DND-41 (cell line): ENCODE measurements at regions not wholly inside any gene's neighbourhood (a gene's known extent, or its start where the extent isn't known, plus 50 kb on each side); places are given as distances from the start of the nearest gene placed in this dataset.

ENCODE experiments used
- ATAC-seq: fragments of 200-7000 bp; cut with Tn5 transposase; 3 replicates; pipeline ENCODE4 v1.9.1; 2021; ENCODE audit warnings: low read depth; ENCODE audit not compliant: insufficient read depth
- DNase-seq: peaks from one replicate; pipeline ENCODE4 v3.0.0-alpha.2; 2020
- H2AFZ ChIP-seq: 2 replicates; pipeline ENCODE4 v1.6.0; 2012; ENCODE audit warnings: low read depth, low read length
- H3K27ac ChIP-seq: 2 replicates; pipeline ENCODE4 v1.5.1; 2012; ENCODE audit warnings: low read length, inconsistent platforms
- H3K27me3 ChIP-seq: fragments of 200-600 bp; sonication (generic); 2 replicates; pipeline ENCODE4 v1.6.0; 2012; ENCODE audit warnings: low read length, mild to moderate bottlenecking, inconsistent platforms; ENCODE audit not compliant: insufficient read depth, poor library complexity
- H3K36me3 ChIP-seq: 2 replicates; pipeline ENCODE4 v1.5.1; 2012; ENCODE audit warnings: low read length, inconsistent platforms; ENCODE audit not compliant: insufficient read depth
- H3K4me1 ChIP-seq: 2 replicates; pipeline ENCODE4 v1.5.1; 2012; ENCODE audit warnings: mild to moderate bottlenecking, low read length; ENCODE audit not compliant: insufficient read depth
- H3K4me2 ChIP-seq: 2 replicates; pipeline ENCODE4 v1.6.0; 2012; ENCODE audit warnings: mild to moderate bottlenecking, moderate library complexity, low read length, inconsistent platforms; ENCODE audit not compliant: insufficient read depth
- H3K4me3 ChIP-seq, 2 experiments: fragments of 200-600 bp in 1 of 2; shearing (Covaris generic) in 1 of 2; 2 replicates each; pipeline ENCODE4 v1.5.1; 2012 to 2016; ENCODE audit warnings: inconsistent platforms in 2 of 2, low read length in 2 of 2, mild to moderate bottlenecking in 2 of 2, low read depth in 1 of 2, moderate library complexity in 1 of 2
- H3K79me2 ChIP-seq: 2 replicates; pipeline ENCODE4 v1.6.0; 2012; ENCODE audit warnings: low read length, inconsistent platforms; ENCODE audit not compliant: insufficient read depth
- H3K9ac ChIP-seq: 2 replicates; pipeline ENCODE4 v1.6.0; 2012; ENCODE audit warnings: low read depth, mild to moderate bottlenecking, inconsistent platforms, low read length, moderate library complexity
- H3K9me3 ChIP-seq: 2 replicates; pipeline ENCODE4 v1.5.1; 2012; ENCODE audit warnings: low read length, moderate library complexity, mild to moderate bottlenecking, inconsistent platforms; ENCODE audit not compliant: insufficient read depth, severe bottlenecking
- H4K20me1 ChIP-seq: 2 replicates; pipeline ENCODE4 v1.6.0; 2012; ENCODE audit warnings: low read length; ENCODE audit not compliant: insufficient read depth
- CTCF ChIP-seq: IDR thresholded peaks from 2 replicates; pipeline ENCODE4 v1.5.1; 2012; ENCODE audit warnings: borderline replicate concordance, low read length, moderate library complexity, mild to moderate bottlenecking; ENCODE audit not compliant: poor library complexity, severe bottlenecking; ENCODE audit errors: extremely low read depth
- EZH2 ChIP-seq: IDR thresholded peaks from 3 replicates; pipeline ENCODE4 v1.6.1; 2012; ENCODE audit warnings: borderline replicate concordance, low read depth, mild to moderate bottlenecking, moderate library complexity, low read length, inconsistent platforms; ENCODE audit not compliant: severe bottlenecking

GRCh38 chr10:69739634-69740033, 62.1 kb upstream of the COL13A1 start:
- no peak overlapping the region for H3K4me3 ChIP-seq
- ATAC-seq (no peak), DNase-seq (no peak)
- H3K79me2 ChIP-seq: no peaks in the 10 kb centered on the region
- H3K27ac ChIP-seq: no peak overlapping the region
- no peaks in the 10 kb centered on the region for H3K36me3 ChIP-seq
- no peaks in the 10 kb centered on the region for H3K9me3 ChIP-seq
- peaks cover 19% of the 10 kb centered on the region for H3K27me3 ChIP-seq
- peaks cover 6% of the 10 kb centered on the region; the same call in 1 of the 2 replicates for H4K20me1 ChIP-seq
- no peak overlapping the region for H3K4me2 ChIP-seq
- TF ChIP-seq EZH2 (no peak), CTCF (no peak)
- no peak overlapping the region for H2AFZ ChIP-seq
- no peak overlapping the region for H3K9ac ChIP-seq
- peaks cover 8% of the 10 kb centered on the region for H3K4me1 ChIP-seq

GRCh38 chr10:69740126-69740525, 61.6 kb upstream of the COL13A1 start:
- ATAC-seq: no peak
- Histone ChIP-seq H3K9me3 (no peaks in the 10 kb centered on the region), H4K20me1 (peaks cover 2% of the 10 kb centered on the region; the same call in 1 of the 2 replicates), H3K9ac (no peak overlapping the region), H3K4me2 (no peak overlapping the region), H3K36me3 (no peaks in the 10 kb centered on the region), H3K27ac (no peak overlapping the region), H3K79me2 (no peaks in the 10 kb centered on the region), H3K27me3 (peaks cover 19% of the 10 kb centered on the region), H2AFZ (no peak overlapping the region), H3K4me1 (peaks cover 3% of the 10 kb centered on the region), H3K4me3 (no peak overlapping the region)
- no peak for DNase-seq
- TF ChIP-seq CTCF (no peak), EZH2 (no peak)

GRCh38 chr10:69741252-69741651, 60.5 kb upstream of the COL13A1 start:
- no peak for DNase-seq
- Histone ChIP-seq H3K9ac (no peak overlapping the region), H3K36me3 (no peaks in the 10 kb centered on the region), H3K27me3 (peaks cover 27% of the 10 kb centered on the region), H3K9me3 (no peaks in the 10 kb centered on the region), H3K27ac (no peak overlapping the region), H3K4me2 (no peak overlapping the region), H3K4me3 (no peak overlapping the region), H3K79me2 (no peaks in the 10 kb centered on the region), H3K4me1 (no peaks in the 10 kb centered on the region), H4K20me1 (no peaks in the 10 kb centered on the region; the same call in 1 of the 2 replicates), H2AFZ (no peak overlapping the region)
- TF ChIP-seq CTCF: no peak
- no peak for TF ChIP-seq EZH2
- no peak for ATAC-seq
